T follicular helper cell (primary cell): ENCODE measurements at regions not wholly inside any gene's neighbourhood (a gene's known extent, or its start where the extent isn't known, plus 50 kb on each side); places are given as distances from the start of the nearest gene placed in this dataset.

Source experiments
- DNase-seq: peaks from one replicate; pipeline ENCODE4 v3.0.0-alpha.2; 2020; ENCODE audit warnings: low read depth

DNA sequence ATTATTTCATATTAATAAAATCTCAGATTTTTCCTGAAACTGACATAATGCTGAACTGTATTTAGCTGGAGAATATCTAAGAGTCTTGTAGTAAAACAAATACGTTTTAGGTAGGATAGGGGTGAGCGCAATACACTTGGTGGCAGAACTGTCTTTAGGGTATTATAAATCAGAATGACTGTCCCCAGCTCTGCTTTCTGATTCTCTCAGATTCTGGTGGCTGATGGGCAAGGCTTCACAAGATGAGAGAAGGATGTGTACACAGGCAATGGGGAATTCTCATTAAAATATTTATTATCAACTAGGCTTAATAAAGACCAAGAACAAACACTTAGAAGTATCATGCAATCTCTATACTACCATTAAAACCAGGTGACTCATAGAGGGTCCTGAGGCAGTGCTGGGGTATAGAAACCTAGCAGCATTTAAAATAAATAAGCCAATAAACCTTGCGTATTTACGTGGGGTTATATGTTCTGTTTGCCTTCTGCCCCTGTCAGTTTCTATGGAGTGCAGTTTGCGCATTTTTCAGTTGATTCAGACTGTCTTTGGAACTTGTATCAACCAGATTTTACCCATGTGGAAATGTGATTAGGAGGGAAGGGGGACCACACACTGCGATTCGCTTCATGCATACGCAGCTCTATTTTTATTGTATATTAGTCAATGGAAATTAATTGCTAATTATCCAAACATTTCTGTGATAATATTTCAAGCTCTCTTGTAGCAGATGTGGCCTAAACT is 1150.7 kb upstream of the WWC1 start:
- DNase-seq = no peak

DNA sequence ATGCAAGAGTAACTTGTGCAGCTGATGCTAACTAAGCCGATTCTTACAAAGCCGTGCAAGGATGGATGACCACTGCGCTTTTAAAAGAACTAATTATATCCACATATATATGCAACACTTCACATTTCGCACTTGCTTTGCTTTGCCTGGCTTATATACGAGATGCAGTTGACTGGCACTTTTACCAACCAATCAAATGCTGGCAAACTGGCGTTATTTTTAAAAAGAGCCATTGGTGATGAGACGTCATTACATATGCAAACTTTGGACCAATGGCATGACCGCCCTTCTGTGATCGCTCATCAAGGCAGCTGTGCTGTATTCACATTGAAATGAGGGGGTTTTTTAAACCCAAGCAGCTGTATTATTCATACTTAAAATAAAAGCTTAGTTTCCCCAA is 1147.7 kb upstream of the WWC1 start:
- DNase-seq = no peak

DNA sequence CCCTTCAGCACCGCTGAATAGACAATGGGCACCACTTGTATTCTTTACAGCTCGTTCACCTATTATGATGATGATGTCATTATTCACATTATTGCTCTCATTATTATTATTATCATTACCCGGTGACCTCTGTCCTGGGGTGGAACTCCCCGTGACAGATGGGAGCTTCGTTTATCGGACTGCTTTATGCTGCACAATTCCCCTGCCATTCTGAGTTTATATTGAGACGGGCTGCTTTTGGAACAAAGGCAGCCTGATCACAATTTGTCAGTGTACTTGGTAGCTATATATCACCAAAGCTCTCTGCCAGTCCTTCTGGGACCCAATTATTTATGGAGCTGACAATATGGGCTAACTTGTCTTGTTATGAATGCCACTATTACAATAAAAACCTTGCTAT is 1145.6 kb upstream of the WWC1 start:
- DNase-seq = no peak

DNA sequence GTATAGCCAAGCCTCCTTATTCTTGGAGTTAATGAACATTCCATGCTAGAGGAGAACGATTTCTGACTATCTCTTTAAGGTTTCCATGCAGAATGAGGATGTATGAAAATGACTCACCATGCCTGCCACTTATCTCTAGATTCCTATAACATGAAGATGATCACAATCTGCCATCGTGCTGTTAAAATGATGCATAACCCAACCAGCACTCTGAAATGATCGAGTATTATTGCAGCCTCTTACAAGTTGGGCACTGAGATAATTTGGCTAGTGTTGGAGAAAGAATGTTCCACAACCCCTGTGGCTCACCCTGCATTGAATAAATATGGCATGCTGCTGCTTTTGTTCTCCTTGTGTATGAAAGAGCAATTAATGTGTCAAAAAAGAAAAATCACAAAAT is 1143.6 kb upstream of the WWC1 start:
- DNase-seq = no peak

DNA sequence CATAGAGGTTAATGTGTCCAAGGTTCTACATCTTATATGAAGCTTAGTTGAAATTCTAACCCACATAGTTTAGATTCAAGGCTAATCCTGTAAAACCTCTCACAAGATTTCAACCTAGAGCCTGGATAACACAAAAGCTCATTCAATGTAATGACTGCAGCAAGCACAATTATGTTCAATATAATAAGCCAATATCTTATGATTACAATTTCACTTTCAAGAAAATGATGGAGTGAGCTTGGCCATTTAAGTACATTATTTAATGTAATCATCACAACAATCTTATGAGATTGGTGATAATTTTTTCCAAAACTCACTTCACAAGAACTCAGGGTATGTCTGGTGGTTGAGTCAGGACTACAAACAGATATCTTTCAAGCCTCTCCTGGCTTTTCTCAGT is 1140.8 kb upstream of the WWC1 start:
- no peak for DNase-seq

DNA sequence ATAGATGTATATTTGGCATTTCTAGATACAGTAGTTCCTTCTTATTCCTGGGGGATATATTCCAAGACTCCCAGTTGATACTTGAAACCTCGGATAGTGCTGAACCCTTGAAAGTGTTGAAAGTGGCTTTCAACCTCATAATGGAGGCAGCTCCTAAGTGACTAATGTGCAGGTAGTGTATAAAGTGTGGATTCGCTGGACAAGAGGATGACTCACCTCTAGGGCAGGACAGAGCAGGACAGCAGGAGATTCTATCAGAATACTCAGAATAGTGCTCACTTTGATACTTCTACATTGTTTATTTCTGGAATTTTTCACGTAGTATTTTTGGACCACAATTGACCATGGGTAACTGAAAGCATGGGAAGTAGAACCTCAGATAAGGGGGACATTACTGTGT is 1138.9 kb upstream of the WWC1 start:
- DNase-seq = no peak

DNA sequence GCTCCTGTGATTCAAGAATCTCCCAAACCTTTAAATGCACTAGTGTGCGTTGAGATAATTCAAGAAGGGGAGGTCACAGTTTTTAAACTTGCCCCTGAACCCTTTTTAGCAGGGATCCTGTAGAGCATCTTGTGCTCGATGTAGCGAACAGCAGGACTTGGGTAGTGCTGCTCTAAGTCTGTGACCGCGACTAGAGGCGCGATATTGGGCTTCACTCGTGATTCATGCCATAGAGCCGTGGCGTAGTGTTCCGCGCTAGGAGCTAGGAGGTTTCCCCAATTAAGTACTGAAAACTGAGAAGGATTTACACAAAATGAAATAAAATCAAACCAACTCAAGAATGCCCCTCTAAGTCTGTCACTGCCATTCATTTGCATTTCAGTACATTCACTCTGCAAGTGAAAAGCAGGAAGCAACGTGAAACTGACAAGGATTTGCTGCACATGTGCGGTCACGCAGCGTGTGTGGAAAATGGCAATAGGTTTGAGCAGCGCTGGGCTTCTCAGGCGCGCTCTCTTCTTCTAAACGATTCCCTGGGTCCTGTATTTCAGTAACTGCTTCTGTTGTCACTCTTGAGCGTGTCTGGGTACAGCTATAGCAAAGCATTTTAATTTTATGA is 1135.9 kb upstream of the WWC1 start:
- no peak for DNase-seq

DNA sequence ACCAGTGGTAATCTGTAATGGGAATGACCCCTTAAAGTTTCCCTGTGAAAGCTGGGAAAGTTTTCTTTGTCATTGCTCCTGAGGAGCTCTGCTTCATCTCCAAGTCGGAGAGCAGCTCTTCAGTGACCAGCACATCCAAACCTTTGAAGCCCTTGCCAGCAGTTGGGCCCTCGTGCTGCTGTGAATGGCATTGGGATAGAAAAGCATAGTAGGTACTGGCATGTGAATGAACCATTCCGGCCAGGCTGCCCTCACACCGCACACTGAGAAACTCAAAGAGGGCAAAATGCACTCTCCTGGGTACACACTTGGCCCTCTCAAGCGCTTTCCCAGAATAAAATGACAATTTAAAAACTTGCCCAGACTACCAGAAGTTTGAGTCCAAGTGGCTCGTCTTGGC is 1135.0 kb upstream of the WWC1 start:
- no peak for DNase-seq

DNA sequence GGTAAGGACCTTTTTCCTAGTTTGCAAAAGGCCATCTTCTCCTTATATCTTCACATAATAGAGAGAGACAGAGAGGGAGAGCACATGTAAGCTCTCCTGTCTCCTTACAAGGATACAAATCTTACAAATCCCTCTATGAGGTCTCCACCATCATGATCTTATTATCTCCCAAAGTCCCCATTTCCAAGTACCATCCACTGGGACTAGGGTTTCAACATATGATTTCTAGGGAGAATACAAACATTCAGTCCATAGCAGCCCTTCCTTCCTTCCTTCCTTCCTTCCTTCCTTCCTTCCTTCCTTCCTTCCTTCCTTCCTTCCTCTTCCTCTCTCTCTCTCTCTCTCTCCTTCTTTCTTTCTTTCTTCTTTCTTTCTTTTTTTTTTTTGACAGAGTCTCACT is 1132.9 kb upstream of the WWC1 start:
- DNase-seq = no peak

DNA sequence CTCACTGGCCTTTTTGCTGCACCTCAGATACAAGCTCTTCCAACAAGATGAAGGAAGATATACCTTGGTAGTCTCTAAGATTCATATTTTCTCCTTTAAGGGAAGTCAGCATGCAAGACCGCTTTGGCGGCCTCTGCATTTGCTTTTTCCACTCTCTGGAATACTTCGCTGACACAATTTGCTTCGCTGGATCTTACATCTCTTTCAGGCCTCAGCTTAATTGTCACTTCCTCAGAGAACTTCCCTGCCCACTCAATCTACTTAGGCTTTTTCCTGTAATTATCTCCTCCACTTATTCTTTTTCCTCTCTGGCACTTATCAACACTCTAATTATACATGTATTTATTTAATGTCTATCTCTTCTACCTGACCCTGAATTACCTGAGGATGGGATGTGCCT is 1131.1 kb upstream of the WWC1 start:
- no peak for DNase-seq

DNA sequence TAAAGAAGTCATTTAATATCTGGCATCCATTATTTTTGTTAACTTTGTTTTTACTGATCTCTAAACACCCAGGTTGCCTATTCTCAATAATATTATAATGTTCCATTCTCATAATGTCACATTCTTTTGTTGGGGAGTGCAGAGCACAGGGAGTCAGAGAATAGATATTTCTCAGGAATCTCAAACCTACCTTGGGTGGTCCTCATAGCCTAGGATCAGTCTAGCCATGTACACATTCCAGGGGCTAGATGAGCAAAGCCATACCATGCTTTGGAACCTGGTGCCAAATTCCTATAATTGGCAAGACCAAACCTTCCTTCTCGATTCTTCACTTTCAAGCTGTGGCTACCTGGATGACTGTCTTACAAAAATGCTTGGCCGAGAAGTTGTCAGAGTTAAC is 1124.7 kb upstream of the WWC1 start:
- no peak for DNase-seq

DNA sequence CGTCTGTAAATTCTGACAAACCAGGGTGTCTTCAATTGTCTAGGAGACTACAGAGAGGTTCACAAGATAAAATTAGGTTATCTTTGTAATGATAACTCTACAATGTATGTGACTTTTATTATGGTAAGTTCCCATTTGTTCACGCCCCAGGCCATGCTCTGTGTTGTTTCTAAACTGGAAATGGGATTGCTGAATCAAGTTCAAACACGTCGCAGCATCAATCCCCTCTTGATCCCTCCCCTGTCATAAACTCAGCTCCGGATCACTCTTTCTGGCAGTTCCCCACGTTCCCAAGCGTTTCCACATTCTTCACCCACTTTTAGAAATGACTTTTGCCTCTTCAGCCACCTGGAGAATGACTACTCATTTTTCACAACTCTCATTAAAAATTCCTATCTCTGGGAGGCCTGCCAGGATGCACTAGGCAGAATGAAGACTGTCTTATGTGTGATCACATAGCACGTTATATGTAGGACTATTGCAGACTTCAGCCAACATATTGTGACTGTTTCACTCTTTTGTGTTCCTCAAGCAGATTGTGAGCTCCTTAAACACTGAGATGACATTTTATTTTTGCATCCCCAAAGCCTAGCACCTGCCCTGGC is 1124.2 kb upstream of the WWC1 start:
- no peak for DNase-seq

DNA sequence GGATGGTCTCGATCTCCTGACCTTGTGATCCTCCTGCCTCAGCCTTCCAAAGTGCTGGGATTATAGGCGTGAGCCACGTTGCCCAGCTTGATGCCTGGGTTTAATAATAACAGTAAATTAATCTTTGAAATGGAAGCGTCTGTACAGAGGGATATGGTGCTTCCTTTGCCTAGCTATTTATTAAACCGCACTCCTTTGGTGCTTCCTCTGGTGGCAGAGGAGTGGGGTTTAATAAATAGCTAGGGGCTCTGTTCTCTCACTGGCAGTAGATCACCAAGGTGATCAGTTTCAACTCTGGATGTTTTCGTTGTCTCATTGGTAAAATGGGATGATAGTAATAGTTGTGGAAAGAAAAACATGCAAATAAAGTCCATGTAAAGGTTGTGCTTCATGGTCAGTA is 1122.5 kb upstream of the WWC1 start:
- DNase-seq = no peak

DNA sequence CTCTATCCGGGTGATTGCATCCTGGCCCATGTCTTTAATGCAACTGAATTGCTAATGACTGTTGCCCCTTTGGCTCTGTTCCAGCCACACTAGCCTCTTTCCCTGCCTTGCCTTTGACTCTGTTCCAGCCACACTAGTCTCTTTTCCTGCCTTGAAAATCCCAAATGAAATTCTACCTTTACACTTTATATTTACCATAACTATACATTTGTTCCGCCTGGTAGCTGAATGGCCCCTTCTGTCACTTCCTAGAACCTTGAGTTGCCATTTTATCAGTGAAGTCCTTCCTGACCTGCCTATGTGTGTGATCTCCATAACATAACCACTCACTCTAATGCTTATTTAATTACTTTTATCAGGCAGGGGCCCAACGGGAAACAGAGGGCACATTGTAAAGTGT is 1120.4 kb upstream of the WWC1 start:
- no peak for DNase-seq

DNA sequence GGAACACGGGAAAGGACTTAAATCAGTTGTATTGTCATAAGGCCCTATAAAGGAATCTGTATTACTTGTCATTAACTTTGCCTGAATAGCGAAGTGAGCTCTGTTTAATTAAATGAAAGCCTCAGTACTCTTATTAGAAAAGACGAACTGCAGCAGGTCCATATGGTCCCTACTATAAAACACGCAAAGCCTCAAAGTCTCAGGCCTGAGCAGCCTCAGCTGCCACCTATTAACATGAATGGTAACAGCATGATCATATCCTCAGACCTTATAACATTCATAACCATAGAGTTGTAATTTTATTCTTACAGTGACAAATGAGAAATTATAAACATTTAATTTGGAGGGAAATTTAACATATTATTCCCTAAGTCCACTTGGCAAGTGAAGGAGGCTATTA is 1113.7 kb upstream of the WWC1 start:
- DNase-seq = no peak

DNA sequence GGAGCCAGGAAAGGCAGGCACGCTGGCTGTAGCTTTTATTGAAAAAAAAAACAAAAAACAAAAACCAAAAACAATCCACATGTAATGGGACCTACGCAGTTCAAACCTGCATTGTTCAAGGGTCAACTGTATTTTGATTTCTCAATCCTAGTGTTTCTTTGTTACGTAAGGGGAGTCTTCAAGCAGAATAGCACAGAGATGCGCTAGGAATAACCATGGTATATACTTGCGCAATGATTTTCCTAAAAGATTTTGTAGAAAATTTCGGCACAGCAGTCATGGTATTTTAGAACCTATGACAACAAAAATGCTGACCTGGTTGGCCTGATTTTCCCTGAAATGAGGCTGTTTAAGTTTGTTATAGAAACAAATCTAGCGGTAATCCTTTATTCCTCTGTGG is 1110.5 kb upstream of the WWC1 start:
- DNase-seq = no peak

DNA sequence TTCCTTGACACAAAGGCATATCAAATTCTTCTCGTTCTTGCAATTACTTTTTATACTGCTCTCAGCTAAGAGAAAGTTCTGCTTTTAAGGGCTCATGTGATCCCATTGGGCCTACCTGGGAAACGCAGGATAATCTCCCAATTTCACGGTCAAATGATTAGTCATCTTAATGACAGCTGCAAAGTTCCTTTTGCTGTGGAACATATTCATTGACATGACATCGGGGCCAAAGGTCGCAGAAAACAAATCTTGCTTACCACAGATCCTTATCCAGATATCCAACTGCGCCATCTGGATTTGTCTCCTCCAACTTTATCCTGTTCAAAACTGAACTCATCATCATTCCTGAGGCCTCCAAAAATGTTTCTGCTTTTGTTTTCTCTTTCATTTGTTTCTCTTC is 1085.6 kb upstream of the WWC1 start:
- DNase-seq = no peak

DNA sequence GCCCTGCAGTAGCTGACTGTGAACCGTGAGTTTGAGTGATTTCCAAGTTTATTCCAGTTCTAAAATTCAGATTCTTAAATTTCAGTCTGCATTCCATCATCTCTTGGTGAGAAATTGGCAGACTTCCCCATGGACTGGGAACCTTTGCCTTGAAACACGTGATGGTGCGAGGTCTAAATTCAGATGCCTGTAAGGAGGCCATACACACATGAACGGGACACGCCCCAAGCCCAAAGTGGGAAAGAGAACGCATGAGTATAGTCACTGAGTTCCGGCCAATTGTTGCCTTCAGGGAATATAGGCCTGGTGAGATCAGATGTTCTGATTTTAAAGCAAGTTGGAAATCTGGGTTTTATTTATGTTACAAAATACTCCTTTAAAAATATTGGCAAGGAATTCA is 1084.4 kb upstream of the WWC1 start:
- no peak for DNase-seq

DNA sequence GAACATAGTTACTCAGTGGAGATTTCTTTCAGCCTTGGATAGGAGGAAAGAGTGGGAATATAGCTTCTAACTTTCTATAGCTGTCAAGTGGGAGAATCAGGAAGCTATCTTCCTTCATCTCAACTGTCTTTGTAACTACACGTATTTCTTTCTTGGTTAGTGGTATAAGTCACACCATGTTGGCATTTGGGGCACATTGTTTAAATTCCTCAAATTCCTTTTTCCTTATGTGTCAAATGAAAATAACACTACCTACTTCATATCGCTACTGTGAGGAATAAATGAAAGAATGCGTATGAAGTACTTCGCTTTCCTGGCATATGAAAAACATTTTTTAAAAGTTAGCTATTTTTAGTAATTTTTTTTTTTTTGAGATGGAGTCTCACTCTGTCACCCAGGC is 1082.5 kb upstream of the WWC1 start:
- DNase-seq = no peak

DNA sequence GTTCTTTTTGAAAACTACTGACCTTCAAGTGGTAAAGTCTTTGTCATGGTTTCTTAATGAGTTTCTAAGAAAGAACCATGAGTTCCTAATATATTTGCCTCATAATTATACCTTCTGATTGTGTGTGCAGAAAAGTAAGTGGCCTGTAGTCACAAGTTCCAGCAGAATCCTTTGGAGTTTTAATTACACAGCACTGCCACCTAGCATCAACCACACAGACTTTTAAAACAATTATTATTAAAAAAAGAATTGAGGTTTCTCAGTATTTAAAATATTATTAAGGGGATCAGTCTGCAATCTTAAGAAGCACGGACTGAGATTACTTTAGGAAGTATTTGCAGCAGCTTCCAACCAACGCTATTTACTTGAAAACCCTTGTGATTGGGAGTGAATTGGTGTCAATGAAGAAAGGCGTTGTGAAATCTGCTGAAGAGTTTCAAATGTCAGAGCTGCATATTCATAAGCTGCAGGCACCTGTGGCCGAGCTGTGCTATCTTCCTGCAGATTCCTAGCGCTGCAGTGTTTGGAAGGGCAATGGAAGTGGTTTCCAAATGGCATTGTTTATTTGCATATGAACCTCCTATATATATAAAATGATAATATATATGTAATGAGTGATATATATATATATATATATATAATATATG is 1074.2 kb upstream of the WWC1 start:
- DNase-seq = no peak

DNA sequence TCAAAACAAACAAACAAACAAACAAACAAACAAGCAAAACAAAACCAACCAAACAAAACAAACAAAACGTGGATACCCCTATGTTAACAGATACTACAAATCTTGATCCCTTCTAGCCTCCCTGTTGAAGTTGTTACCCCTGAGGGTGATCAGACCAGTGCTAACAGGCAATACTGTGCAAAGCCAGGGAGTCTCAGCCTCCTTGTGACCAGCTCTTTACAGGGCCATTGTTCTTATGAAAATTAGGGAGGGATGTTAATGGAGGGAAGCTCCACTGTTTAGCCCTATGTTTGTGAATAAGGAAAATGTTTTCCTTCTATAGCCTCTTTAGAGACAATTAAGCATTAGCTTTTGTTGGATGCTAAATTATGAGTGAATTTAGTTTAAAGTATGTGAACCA is 1072.1 kb upstream of the WWC1 start:
- no peak for DNase-seq

DNA sequence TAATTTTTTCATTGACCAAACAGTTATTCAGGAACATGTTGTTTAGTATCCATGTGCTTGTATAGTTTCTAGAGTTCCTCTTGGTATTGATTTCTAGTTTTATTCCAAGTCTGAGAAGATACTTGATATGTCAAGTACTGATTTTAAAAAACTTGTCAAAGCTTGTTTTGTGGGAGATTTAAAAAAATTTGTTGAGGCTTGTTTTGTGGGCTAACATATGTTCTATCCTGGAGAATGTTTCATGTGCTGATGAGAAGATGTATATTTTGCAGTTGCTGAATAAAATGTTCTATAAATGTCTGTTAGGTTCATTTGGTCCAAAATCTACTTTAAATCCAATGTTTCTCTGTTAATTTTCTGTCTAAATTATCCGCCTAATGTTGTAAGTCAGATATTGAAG is 1065.1 kb upstream of the WWC1 start:
- no peak for DNase-seq

DNA sequence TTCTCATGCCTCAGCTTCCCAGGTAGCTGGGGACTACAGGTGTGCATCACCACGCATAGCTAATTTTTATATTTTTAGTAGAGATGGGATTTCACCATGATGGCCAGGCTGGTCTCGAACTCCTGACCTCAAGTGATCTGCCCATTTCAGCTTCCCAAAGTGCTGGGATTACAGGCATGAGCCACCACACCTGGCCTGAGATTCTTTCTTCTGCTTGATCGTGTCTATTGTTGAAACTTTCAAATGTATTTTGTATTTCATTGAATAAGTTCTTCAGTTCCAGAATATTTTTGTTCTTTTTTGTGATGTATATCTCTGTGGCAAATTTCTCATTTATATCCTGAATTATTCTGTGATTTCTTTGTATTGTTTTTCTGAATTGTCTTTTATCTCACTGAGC is 1063.3 kb upstream of the WWC1 start:
- no peak for DNase-seq
